ENCODE measurements at regions not wholly inside any gene's neighbourhood (a gene's known extent, or its start where the extent isn't known, plus 50 kb on each side); places are given as distances from the start of the nearest gene placed in this dataset.

- no peak for TF ChIP-seq ZNF518B (CRISPR knock-in tag; IDR thresholded peaks at IDR 0.05)
- TF ChIP-seq MAFK (IDR thresholded peaks at IDR 0.05; ENCODE audit: low read length): no peak
- no peak for TF ChIP-seq ZNF277 (CRISPR knock-in tag; IDR thresholded peaks at IDR 0.05; ENCODE audit: borderline replicate concordance)
- TF ChIP-seq SNAPC5 (CRISPR knock-in tag; IDR thresholded peaks at IDR 0.05): no peak
- no peak for TF ChIP-seq RAD51 (IDR thresholded peaks at IDR 0.05; ENCODE audit: borderline replicate concordance, low read depth)
- no peak for TF ChIP-seq FOXO4 (CRISPR knock-in tag; IDR thresholded peaks at IDR 0.05)
- no peak for TF ChIP-seq SRF (CRISPR knock-in tag; IDR thresholded peaks at IDR 0.05)
- no peak for TF ChIP-seq SREBF1 (IDR thresholded peaks at IDR 0.05; ENCODE audit: borderline replicate concordance, low read depth, low read length)
These were observed 565.2 kb upstream of the DPPA4 start (continued) for GRCh38 chr3:109902549-109902948.

Data from K562 (cell line).